Testis (tissue), 2 donors: ENCODE measurements at regions not wholly inside any gene's neighbourhood (a gene's known extent, or its start where the extent isn't known, plus 50 kb on each side); places are given as distances from the start of the nearest gene placed in this dataset.

Source experiments
- DNase-seq: peaks from one replicate; pipeline ENCODE4 v3.0.0-alpha.2; 2019
- H3K27ac ChIP-seq, 2 donors: fragments of 200-600 bp; sonication (generic); one replicate each; pipeline ENCODE4 v1.5.1; 2019
- H3K27me3 ChIP-seq: fragments of 200-600 bp; sonication (generic); one replicate; pipeline ENCODE4 v1.5.1; 2019
- H3K36me3 ChIP-seq: fragments of 200-600 bp; sonication (generic); one replicate; pipeline ENCODE4 v1.5.1; 2017; ENCODE audit warnings: low read depth; ENCODE audit errors: missing control alignments
- H3K4me1 ChIP-seq: fragments of 200-600 bp; sonication (generic); one replicate; pipeline ENCODE4 v1.5.1; 2019
- H3K4me3 ChIP-seq, 2 donors: fragments of 200-600 bp; sonication (generic); one replicate each; pipeline ENCODE4 v1.5.1; 2017 to 2019
- H3K9me3 ChIP-seq: fragments of 200-600 bp; sonication (generic); one replicate; pipeline ENCODE4 v1.5.1; 2017
- CTCF ChIP-seq, 3 experiments: fragments of 450-650 bp in 2 of 3; fragments of 200-600 bp in 1 of 3; sonication (generic) in 1 of 3; IDR thresholded peaks; one replicate each; pipeline ENCODE4 v1.5.1; 2016 to 2019; ENCODE audit warnings: antibody characterized with exemption in 3 of 3, mild to moderate bottlenecking in 2 of 3, moderate library complexity in 1 of 3
- POLR2A ChIP-seq: fragments of 450-650 bp; IDR thresholded peaks from one replicate; pipeline ENCODE4 v1.6.1; 2017; ENCODE audit warnings: antibody characterized with exemption, mild to moderate bottlenecking, moderate library complexity
- WGBS, 2 donors: methylation state at CpG; one replicate each; pipeline ENCODE4 v1.1.5; 2018; 5-methylcytosine and 5-hydroxymethylcytosine counted together
- intact Hi-C: fragments of 100-400 bp; cut with DNase I; formaldehyde crosslinking; loops from one replicate; pipeline ENCODE4 v1.15.1; 2023; ENCODE audit warnings: low total_unique reads

- H3K27ac ChIP-seq = no peak overlapping the region
- intact Hi-C loops = no loop called here
- H3K4me3 ChIP-seq = no peak overlapping the region
- no peak for DNase-seq
- 91 to 92% methylated on average over 2 of the region's 2 CpGs for WGBS, 2 donors
- no peaks in the 10 kb centered on the region for H3K9me3 ChIP-seq
- no peaks in the 10 kb centered on the region for H3K36me3 ChIP-seq
- no peaks in the 10 kb centered on the region for H3K27me3 ChIP-seq
- H3K4me1 ChIP-seq = no peaks in the 10 kb centered on the region
- TF ChIP-seq CTCF (IDR thresholded peaks at IDR 0.05) (no peak), POLR2A (no peak)
Observed at GRCh38 chr14:54138354-54139038, 181.9 kb upstream of the BMP4 start.

GRCh38 chr14:54140551-54140950 lies 183.9 kb upstream of the BMP4 start:
- TF ChIP-seq POLR2A (no peak), CTCF (IDR thresholded peaks at IDR 0.05) (no peak)
- no peaks in the 10 kb centered on the region for H3K36me3 ChIP-seq
- no peaks in the 10 kb centered on the region for H3K9me3 ChIP-seq
- 94 to 100% methylated on average over 1 of the region's 1 CpG for WGBS, 2 donors
- H3K27me3 ChIP-seq = no peaks in the 10 kb centered on the region
- no peak overlapping the region for H3K27ac ChIP-seq
- H3K4me1 ChIP-seq = no peaks in the 10 kb centered on the region
- intact Hi-C loops = no loop called here
- DNase-seq = no peak
- H3K4me3 ChIP-seq = no peak overlapping the region

- WGBS, 2 donors = 98 to 99% methylated on average over 2 of the region's 2 CpGs
- intact Hi-C loops = no loop called here
- TF ChIP-seq POLR2A = no peak
- TF ChIP-seq CTCF (IDR thresholded peaks at IDR 0.05) = no peak
- H3K27me3 ChIP-seq = no peaks in the 10 kb centered on the region
- H3K36me3 ChIP-seq = no peaks in the 10 kb centered on the region
- no peaks in the 10 kb centered on the region for H3K4me1 ChIP-seq
- DNase-seq = no peak
- no peak overlapping the region for H3K4me3 ChIP-seq
- H3K9me3 ChIP-seq = no peaks in the 10 kb centered on the region
- no peak overlapping the region for H3K27ac ChIP-seq
Observed at GRCh38 chr14:54146601-54147000, 190.0 kb upstream of the BMP4 start.

DNA sequence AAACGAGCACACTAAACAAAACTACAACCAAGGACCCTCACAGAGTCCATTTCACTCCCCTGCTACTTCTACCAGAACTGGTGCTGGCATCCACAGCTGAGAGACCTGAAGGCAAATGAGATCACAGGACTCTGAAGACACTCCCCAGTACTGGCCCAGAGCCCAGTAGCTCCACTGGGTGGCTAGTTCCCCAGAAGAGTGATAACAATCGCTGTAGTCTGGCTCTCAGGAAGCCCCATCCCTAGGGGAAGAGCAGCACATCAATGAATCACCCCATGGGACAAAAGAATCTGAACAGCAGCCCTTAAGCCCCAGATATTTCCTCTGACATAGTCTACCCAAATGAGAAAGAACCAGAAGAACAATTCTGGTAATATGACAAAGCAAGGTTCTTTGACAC lies 190.7 kb upstream of the BMP4 start:
- H3K36me3 ChIP-seq = no peaks in the 10 kb centered on the region
- no peak overlapping the region for H3K4me3 ChIP-seq
- no peaks in the 10 kb centered on the region for H3K4me1 ChIP-seq
- intact Hi-C loops = no loop called here
- no peaks in the 10 kb centered on the region for H3K9me3 ChIP-seq
- no peak for TF ChIP-seq POLR2A
- no peak for TF ChIP-seq CTCF (IDR thresholded peaks at IDR 0.05)
- no peaks in the 10 kb centered on the region for H3K27me3 ChIP-seq
- 78% methylated on average over 2 of the region's 2 CpGs for WGBS, 2 donors
- DNase-seq = no peak
- H3K27ac ChIP-seq = no peak overlapping the region

GRCh38 chr14:54147758-54148157 lies 191.1 kb upstream of the BMP4 start:
- Histone ChIP-seq H3K4me1 (no peaks in the 10 kb centered on the region), H3K9me3 (no peaks in the 10 kb centered on the region), H3K27me3 (no peaks in the 10 kb centered on the region), H3K36me3 (no peaks in the 10 kb centered on the region), H3K4me3 (no peak overlapping the region), H3K27ac (no peak overlapping the region)
- no peak for TF ChIP-seq POLR2A
- no peak for TF ChIP-seq CTCF (IDR thresholded peaks at IDR 0.05)
- 86 to 89% methylated on average over 3 of the region's 3 CpGs for WGBS, 2 donors
- DNase-seq = no peak
- intact Hi-C loops = no loop called here
